ENCODE measurements at regions not wholly inside any gene's neighbourhood (a gene's known extent, or its start where the extent isn't known, plus 50 kb on each side); places are given as distances from the start of the nearest gene placed in this dataset.

DNA sequence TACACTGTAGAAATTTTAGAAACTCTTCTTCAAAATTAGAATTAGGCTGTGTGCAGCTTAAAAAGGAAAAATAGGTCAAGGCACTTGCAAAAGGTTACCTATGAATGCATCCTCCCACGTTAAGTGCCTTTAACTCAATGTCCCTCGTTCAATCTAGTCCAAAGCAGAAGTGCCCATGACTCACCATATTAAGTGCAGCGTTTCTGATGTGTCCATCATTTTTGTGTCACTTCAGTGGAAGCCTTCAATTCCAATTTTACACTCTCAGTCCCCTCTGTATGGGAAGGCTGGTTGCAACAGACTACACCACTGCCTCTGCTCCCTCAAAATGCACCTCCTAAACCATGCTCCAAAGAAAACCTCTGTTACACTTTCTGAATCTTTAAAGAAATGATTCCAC lies 53.4 kb downstream of the FOXB1 start:
- no peak for DNase-seq (ENCODE audit: low spot score)

DNA sequence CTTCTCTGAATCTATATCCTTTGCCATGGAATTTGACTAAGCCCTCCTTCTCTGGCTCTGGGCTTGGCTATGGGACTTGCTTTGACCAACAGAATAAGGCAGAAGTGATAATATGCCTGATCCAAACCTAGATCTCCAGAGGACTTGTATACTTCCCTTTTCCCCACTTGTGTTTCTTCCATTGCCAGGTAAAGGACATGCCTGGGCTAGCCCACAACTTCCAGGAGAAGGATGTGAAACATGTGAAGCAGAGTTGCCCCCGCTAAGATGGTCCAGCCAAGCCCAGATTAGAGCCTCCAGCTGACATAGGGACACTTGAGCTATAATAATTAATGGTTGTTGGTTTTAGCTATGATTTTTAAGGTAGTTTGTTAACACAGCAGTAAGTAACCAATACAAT lies 55.1 kb downstream of the FOXB1 start:
- DNase-seq (ENCODE audit: low spot score), result no peak

DNA sequence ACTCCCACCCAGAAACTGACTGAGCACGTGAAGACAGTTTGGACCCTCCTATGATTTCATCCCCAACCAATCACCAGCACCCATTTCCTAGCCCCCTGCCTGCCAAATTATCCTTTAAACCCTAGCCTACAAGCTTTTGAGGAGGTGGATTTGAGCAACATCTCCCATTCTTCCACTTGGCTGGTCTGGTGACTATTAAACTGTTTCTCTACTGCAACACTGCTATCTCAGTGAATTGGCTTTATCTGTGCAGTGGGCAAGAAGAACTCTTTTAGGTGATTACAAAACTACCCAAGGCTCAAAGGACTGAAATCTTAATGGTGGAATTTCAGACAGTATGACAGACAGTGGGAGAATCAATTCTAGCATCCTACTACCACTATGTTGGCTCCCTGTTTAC lies 57.6 kb downstream of the FOXB1 start:
- DNase-seq (ENCODE audit: low spot score), result no peak

DNA sequence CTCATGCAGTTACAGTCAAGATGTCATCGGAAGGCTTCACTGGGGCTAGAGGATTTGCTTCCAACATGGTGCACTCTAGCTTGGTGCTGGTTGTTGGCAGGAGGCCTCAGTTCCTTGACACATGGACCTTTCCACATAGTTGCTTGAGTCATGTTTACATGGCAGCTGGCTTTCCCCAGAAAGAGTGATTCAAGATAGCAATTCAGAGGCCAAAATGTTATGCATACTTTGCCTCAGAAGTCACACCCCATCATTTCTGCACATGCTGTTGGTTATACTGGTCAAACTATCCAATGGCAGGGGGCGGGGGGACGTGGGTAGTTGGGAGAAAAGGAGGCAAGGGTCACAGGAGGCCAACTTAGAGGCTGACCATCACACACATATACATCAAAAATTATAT lies 58.7 kb downstream of the FOXB1 start:
- DNase-seq (ENCODE audit: low spot score), result no peak

DNA sequence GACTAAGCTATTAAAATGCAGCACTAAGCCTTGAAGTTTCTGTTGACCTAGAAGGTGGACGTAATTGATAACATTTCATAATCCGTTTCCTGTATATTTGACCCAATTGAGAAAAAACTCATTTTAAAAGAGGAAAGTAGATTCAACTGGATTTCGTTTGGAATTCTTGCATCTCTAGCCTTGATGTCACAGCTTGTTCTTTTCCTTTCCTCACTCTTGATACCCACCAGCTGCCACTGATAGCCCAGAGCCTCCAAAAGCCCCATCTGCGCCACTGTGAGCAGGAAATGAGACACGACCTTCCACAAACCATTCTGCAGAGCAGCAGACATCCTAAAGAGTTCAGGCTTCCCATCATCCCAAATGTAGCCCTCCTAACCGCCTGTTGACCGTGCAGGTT lies 61.8 kb downstream of the FOXB1 start:
- DNase-seq (ENCODE audit: low spot score), result no peak

DNA sequence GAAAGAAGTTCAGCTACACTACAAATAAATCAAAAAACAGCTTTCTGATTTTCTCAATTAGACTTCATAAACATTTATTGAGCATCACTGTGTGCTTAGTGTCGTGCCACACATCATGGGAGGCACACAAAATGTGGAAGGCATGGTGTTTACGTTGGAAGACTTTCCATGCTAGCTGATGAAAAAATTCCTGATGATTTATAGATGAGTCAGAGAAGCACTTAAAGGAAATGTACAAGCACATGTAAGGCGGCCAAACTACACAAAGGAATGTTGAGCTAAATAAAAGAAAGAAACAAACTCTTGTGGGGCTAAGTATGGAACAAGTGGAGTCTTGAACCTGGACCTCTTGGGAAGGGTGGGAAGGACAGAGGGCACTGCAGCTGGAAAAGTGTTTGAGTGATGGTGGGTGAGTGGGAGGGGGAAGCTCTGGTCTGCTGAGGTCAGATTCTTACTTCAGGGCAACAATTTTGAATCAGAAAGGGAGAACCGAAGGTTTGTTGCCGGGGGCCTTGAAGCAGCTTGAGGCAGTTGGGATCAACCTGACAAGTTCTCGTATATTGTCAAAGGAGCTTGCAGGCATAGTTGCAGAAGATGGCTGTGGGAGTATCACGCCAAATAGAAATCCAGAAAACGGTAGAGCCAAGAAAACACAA lies 66.9 kb downstream of the FOXB1 start:
- no peak for DNase-seq (ENCODE audit: low spot score)

DNA sequence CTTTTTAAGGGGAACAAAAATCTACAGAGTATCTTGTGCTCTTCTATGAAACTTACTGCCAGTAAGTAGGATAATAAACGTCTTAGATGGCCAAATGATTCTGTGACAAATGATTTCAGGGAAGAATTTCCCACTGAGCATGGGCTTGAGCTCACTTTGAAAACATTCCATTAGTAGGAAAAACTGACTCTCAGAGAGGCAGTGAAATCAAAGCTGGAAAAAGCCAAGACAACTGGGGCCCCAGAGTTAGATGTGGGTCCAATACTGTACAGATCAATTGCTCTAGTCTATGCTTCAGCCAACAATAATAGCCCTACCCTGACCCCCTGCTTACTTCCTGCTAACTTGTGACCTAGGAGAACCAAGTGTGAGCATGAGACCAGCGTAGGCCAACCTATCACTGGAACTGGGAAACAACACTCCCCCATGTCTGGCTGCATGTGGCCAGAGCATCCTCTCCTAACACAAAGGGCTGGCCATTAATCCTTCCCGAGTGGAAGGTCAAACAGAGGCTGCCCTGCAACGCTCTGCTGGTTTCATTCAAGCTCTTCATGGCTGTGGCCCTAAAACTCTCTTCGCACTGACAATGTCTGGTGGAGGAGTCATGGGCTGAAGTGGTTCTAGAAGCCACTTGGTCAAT lies 68.8 kb downstream of the FOXB1 start:
- DNase-seq (ENCODE audit: low spot score), result no peak

DNA sequence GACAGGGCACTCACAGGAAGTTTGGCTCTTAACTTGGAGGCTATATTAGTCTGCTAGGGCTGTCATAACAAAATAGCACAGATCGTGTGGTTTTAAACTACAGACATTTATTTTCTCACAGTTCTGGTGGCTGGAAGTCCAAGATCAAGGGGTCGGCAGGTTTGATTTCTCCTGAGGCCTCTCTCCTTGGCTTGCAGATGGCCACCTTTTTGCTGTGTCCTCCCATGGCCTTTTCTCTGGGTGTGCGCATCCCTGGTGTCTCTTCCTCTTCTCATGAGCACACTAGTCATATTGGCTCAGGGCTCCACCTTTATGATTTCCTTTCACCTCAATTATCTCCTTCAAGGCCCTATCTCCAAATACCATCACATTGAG lies 69.3 kb downstream of the FOXB1 start:
- no peak for DNase-seq (ENCODE audit: low spot score)

DNA sequence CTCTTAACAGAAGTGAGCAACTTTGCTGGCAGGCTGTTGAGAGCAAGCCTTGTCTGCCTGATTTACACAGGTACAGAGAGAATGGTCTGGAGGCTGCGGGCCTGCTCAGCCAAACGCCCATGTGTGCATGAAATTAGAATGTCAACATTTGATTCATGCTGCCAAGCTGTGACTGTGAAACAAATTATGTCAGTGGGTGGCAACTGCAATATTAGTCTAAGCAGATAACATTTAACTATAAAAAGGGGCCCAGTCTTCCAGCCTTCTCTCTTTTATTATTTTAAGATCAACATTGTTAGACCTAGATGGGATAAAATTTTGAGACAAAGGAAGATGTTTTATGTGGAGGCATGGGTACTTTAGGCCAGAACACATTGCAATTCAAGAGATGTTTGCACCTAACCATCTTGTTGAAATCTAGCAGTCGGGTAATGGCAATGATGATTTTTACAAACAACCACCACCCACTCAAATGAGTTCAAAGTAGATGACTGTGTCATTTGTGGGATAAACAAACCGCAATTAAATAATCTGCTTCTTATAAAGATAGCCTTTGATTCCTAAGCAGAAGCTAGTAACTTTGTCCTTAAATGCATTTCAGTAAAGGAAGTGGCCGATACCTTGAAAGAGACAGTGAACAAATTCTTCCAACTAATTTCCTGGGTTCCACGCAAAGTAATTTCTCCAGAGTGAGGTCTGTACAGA lies 70.2 kb downstream of the FOXB1 start:
- DNase-seq (ENCODE audit: low spot score), result no peak

DNA sequence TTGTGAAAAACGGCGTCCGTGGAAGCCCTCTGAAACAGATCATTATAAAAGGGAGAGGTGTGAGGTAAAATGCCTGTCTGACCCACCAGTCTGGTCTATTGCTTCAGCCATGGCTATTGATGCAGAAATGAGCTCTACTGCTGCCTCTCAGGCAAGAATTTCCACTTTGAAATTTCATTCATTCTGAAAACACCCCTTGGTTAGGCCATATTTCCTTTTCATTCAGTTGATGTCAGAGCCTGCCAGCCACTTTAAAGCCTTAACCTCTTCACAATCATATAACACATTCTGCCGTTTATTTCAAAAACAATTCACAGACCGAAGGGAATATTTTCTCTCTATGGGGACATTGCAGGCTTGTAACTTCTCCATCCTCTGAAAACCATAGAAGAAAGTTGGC lies 71.9 kb downstream of the FOXB1 start:
- no peak for DNase-seq (ENCODE audit: low spot score)

DNA sequence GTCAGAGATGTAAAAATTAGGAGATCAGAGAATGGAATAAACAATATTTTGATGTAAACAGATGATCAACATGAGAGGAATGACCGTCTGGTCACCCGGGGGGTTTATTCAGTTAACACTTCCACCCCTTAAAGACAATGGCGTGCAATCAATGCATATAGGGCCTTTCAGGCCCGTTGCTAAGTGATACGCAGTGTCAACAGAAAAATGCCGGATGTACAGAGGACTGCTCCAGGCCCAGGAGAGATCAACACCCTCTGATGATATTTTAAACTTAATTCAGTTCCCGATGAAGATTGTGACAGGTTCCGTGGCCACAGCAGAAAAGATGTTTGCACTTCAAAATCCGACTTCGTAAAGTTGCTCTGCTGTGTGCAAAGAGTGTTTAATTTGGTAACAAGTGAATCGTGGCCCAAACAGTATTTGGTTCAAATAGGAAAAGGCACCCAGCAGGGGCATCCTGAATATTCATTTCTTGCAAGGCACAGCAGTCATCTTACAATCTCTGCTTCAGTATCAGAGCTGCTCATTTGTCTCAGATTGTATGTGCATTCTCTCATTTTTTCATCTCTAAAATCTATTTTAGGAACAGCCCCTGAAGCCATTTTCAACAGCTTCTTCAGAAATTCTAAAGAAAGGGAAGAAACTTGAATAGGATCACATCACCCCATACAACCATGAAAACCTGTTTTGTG lies 72.6 kb downstream of the FOXB1 start:
- DNase-seq (ENCODE audit: low spot score), result no peak

DNA sequence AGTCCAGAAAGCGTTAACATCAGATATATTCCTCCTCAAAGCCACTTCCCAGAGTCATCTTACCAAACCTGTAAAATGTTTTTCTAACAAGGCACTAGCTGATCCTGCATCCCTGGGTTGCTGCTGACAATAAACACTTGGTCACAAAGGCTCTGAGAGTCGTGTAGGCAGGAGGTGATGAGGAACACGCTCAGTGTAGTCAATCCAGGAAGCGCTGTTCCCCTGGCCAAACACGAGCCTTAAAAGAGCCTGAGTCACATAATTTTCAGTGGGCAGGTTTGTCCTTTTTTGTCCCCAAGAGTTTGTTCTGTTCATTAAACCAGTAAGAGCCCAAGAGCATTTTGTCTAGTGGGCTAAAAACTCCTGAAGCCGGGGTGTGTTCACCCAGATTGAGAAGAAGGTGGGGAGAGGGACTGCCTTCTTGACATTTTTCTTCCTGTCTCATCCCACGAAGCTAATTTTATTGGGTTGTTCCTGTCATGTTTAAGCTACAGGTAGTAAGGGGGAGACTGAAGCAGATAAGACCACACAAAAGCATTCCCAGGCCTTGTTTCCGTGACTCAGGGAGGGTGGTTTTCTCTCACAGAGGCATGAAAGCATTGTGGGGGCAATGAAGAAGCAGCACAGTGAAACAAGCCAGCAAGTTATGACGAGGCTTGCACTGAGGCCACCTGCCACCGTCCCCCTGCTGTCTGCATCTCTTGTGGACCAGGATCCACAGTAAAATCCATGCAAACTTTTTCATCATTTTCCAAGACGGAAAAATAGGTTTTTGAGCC lies 73.7 kb downstream of the FOXB1 start:
- DNase-seq (ENCODE audit: low spot score), result no peak

DNA sequence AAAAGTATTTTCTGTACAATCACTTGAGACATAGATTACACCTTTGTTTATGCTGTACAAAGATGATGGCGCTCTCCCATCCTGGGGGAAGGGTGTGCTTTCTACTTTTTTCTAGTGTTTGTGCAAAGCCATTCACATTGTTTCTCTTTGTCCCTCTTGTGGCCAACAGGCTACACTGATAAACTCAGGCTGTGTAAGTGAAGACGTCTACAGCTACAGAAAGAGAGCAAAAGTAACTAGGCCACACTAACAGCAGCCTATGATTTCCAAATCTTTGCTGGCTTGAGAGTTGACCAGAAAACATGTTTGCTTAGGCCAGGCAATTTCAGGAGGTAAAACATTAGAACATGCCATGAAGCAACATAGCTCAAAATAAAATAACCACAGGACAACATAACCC lies 75.1 kb downstream of the FOXB1 start:
- DNase-seq (ENCODE audit: low spot score), result no peak

DNA sequence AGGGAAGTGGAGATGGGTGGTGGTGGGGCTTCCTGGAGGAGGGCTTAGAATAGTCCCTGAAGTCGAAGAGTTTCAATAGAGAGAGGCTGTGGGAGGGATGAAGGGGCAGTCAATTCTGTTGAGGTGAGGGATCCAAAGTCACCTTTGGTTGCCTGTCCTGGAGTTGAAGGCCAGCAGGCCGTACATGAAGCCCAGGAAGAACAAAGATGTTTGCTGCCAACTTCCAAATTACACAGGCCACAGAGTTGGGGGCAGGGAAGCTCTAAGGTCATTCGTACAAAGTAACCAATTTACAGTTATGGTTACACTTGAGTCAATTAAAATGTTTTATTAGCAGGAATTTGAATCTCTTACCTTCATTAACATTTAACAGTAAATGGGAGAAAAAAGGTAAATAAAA lies 77.9 kb downstream of the FOXB1 start:
- DNase-seq (ENCODE audit: low spot score), result no peak

DNA sequence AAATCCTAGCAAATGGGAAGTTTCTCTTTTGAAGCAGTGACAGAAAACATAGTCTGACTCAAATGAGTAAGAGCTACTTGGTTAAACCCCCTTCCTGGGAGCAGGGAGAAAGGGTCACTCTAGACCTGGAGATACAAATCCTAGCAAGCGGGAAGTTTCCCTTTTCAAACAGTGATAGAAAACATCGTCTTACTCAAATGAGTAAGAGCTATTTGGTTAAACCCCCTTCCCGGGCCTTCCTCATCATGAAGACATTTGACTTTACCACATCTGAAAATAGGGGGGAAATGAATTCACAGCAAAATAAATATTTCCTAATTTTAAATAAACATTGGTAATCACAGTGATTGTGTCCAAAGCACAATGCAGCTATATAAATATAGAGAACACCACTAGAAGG lies 79.2 kb downstream of the FOXB1 start:
- no peak for DNase-seq (ENCODE audit: low spot score)

DNA sequence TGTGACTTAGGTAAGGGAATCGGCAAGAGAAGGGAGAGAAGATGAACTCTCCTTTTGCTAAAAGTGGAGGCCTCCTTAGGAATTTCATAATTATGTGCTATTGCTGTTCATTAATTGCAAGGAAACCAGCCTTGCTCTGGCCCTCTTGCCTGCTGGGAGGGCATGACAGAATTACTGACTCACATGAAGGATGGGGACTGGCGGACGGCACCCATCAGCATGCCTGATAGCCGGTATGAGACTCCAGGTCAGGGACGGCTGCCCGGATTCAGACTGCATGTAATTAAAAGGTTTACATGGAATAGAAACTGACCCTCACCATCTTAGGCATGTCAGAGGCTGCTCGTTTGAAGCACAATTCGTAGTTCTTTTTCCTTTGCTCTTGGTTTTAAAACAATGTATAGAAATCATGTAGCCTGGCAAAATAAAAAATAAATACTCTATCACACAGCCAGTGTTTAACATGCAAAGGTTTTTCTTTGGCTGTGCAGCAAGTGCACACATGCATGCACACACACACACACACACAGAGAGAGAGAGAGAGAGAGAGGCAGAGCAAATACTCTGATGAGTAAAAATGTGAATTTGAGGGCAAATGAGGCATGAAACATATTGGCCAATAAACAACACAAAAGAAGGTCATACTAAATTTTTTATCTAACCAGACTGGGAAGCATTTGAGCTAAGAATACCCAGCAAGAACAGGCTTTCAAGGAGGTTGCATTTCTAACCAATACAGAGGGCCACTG lies 82.7 kb downstream of the FOXB1 start:
- DNase-seq (ENCODE audit: low spot score), result no peak

DNA sequence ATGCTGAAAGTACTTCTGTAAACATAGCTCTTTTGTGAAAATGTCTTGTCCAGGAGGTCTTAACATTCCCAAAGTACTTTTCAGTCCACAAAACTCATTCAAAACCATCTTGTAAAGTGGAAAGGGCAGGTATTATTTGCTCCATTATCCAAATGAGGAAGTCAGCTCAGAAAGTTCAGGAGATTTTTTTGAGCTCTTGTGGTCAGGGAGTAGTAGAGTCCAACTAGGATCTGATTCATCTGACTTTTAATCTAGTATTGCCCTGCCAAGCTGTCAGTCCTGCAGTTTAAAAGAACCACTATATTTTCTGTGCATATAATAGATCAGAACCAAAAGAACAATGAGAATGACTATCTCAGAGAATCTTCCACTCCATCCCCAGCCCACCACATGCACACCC lies 83.5 kb downstream of the FOXB1 start:
- DNase-seq (ENCODE audit: low spot score), result no peak

DNA sequence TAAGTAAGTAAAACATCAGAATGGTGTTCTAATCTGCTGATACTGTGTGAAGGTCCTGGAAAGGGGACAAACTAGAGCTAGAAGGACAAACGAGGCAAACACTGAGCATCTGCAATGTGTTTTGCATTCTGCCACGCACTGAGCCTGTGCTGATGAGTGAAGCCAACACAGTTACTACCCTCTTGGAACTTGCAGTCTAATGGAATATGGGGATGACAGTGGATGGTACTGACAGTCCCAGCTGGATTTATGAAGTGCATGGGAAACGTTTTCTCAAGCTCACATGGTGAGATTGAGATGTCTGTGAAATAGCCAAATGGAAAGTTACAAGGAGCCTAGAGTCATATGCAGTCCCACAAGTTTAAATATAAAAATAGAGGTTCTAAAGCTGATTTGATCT lies 86.6 kb downstream of the FOXB1 start:
- DNase-seq (ENCODE audit: low spot score), result no peak

DNA sequence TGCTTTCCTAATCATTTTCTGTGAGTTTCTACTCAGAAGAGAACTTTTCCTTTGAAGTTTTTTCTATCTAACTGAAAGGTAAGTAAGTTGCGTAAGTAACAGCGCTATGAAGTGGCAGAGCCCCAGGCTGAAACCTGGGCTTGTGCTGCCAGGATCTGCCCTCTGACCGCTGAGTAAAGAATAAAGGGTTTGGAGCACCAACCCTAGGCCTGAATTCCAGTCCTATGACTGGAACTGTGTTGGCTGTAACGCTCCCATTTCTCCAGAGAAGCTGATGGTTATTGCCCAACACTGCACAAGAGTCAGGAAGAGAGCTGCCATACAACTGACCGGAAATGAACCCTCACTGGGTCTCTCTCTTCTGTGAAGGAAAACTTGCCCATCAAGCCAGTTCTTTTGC lies 87.0 kb downstream of the FOXB1 start:
- no peak for DNase-seq (ENCODE audit: low spot score)

DNA sequence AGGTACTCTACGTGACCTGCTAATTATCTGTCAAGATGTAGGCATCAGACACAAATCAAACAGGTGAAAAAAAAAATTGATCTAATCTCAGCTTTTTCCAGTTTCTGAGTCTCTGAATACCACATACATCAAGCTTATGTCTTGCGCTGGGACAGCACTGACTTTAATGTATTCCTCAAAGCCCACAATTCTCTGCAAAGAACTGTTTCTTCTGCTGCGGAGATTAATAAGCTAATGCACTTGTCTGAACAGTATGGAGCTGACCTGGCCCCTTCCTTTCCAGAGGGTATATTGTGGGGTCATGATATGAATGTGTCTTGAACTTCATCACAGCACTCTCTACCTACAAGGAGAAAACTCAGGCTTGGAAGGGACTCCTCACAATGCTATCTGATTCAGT lies 87.8 kb downstream of the FOXB1 start:
- DNase-seq (ENCODE audit: low spot score), result no peak

DNA sequence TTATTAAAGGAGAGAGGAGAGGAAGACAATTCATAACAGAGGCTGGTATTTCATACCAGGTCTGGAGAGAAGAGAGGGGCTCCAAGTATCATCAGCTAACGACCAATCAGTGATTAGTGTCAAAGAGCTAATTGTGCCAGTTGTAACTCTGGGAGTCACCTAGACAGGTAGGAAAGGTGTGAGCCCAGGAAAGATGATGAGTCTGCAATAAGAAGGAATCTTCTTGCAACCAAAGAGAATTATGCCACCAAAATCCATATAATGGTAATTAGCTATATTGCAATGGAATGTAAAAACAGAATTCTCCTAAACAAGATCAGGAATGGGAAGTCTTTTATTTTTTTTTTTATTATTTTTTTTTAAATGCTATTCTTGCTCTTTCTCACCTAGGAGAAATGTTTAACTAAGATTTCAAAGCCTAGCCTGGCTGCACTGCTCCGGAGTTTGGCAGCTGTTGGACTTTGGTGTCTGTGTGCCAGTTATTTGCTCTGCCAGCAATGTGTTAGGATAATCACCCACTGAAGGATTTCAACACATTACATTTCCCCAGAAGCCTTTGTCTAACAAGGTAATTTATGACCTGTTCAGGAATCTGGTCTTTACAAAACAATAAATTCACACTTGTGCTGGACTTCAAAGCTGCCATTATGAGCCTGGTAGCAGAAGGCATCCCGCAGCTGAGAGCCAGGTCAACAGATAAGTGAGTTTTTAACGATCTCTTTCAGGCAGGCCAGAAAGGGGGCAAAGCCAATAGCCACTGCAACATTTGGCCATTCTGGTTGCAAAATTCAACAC lies 89.4 kb downstream of the FOXB1 start:
- no peak for DNase-seq (ENCODE audit: low spot score)

Measured in germinal center (tissue), 1 donor.